ENCODE measurements at regions not wholly inside any gene's neighbourhood (a gene's known extent, or its start where the extent isn't known, plus 50 kb on each side); places are given as distances from the start of the nearest gene placed in this dataset.

DNA sequence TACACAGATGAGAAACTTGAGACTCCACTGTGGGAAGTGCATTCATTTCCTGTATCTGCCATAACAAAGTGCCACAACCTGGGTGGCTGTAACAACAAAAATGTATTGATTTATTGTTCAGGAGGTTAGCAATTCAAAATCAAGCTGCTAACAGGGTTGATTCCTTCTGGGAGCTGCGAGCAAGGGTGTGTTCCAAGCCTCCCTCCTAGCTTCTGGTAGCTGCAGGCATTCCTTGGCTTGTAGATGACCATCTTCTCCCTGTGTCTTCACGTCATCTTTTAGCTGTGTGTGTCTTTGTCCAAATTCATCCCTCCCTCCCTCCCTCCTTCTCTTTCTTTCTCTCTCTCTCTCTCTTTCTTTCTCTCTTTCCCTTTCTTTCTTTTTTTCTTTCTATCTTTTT, 258.1 kb downstream of the MSX2 start:
- TF ChIP-seq, protein P1, sequence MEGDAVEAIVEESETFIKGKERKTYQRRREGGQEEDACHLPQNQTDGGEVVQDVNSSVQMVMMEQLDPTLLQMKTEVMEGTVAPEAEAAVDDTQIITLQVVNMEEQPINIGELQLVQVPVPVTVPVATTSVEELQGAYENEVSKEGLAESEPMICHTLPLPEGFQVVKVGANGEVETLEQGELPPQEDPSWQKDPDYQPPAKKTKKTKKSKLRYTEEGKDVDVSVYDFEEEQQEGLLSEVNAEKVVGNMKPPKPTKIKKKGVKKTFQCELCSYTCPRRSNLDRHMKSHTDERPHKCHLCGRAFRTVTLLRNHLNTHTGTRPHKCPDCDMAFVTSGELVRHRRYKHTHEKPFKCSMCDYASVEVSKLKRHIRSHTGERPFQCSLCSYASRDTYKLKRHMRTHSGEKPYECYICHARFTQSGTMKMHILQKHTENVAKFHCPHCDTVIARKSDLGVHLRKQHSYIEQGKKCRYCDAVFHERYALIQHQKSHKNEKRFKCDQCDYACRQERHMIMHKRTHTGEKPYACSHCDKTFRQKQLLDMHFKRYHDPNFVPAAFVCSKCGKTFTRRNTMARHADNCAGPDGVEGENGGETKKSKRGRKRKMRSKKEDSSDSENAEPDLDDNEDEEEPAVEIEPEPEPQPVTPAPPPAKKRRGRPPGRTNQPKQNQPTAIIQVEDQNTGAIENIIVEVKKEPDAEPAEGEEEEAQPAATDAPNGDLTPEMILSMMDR (IDR thresholded peaks at IDR 0.05), result no peak
- TF ChIP-seq POLR2AphosphoS5 (IDR thresholded peaks at IDR 0.05), result no peak

Data from sigmoid colon (tissue), 4 donors.